Activated T-cell treated with anti-CD3 and anti-CD28 coated beads, Interleukin-2, amount 50 U/mL, for 1 hour (primary cell): ENCODE measurements at regions not wholly inside any gene's neighbourhood (a gene's known extent, or its start where the extent isn't known, plus 50 kb on each side); places are given as distances from the start of the nearest gene placed in this dataset.
"Not testable (repeated sequence)": the region's sequence is repeated elsewhere in the genome, so short reads cannot be mapped to it uniquely, and the experiment has no call there.

Experiments used
- DNase-seq: peaks from one replicate; pipeline ENCODE4 v3.0.0-alpha.2; 2020

DNA sequence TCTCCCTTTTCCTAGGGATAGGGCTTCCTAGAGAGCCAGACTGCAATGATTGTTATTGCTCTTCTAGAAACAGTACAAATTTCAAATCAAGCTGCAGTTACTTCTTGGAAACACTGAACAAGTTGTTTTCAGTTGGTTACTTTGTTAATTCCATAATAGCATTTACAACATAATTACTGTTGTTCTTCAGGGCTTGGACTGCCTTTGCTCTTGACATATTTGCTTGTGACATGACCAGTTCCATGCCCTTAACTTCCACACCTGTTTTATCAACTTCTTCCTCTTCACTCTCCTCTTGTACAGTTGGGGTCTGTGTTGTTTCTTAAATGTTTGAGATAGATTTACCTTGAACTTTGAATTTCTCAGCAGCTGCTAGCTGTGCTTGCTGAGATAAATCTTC is 104.4 kb downstream of the SEC23IP start:
- DNase-seq, result no peak

DNA sequence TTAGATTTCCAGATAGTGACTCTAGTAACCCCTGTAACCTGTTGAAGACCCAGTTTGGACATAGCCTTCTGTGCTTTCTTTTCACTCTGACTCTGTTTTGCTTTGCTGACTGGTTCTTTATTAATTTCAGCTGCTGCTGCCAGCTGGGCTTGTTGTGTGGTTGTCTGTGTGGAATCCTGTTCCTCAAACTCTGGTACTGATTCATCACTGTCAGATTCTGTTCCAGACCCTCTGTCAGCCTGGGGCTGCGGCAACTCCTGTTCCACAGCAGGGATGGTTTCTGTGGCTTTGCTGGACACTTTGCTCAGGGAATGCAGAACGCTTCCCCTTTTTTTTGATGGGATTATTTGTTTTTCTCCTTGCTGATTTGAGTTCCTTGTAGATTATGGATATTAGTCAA is 104.9 kb downstream of the SEC23IP start:
- no peak for DNase-seq

DNA sequence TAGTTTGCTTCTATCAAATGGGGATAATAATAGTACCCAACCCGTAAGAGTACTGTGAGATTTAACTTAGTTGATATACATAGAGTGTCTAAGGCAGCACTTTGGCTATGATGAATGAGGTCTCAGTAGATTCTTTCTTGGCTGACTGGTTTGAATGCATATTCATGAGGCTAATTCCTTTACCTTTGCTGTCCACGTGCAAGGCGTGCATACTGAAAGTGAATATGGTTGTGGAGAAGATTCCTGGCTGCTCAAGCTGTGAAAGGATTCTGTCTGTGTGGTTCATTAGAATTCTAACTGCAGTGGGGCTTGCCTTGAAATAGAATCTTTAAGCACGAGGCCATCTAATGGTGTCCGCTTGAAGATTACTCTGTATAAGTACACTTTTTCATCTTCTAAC is 110.3 kb downstream of the SEC23IP start:
- no peak for DNase-seq

DNA sequence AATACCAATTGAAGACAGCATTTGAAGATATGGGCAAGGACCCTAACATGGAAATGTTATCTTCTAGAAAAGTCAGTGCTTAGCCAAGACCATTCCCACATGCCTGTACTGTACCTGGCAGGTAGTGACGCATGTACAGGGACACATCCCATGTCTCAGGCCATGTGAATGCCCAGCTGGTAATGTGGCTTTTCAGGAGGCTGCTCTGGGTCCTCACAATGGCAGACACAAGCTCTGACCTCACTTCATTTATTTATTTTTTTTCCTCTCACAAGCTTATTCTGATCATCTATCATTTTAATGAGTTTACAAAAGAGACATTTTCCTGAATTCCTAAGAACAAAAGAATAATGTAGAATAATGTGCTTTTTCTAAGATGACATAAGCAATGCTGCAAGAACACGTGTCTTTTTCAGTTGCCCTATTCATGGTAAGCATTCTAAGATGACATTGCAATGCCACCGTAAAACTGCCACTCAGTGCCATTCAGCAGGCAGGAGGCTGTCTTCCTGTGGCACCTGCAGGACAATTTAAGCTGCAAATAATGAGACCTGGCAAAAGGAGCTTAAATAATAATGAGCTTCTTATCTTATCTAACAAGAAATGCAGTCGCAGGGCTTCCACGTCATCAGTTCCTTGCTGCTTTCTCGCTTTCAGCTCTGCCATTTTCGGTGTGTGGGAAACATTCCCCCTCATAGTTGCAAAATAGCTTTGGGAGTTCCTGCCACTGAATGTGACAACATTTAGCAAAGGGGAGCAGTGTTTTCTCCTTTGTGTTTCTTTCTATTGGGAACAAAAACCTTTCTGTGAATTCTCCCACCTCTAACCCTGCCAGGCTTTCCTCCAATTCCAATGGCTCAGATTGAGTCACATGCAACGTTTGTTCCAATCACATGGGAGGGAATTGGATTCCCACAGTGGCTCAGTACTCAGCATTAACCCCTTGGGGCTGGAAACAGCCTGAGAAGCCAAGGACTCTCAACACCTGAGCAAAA is 113.0 kb downstream of the SEC23IP start:
- no peak for DNase-seq

DNA sequence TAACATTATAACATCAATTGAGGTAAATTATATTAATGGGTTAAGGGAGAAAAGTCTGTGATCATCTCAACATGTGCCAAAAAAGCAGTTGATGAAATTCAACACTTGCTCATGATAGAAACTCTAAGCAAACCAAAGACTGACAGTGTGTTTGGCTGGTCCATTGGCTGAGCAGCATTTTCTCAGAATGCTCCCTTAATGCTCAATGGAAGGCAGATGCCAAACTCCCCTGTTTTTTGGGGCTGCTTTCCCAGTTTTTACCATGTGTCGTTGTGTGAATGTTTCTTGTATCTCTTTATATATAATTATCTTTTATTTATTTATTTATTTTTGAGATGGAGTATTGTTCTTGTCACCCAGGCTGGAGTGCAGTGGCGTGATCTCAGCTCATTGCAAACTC is 114.7 kb downstream of the SEC23IP start:
- DNase-seq, result no peak

DNA sequence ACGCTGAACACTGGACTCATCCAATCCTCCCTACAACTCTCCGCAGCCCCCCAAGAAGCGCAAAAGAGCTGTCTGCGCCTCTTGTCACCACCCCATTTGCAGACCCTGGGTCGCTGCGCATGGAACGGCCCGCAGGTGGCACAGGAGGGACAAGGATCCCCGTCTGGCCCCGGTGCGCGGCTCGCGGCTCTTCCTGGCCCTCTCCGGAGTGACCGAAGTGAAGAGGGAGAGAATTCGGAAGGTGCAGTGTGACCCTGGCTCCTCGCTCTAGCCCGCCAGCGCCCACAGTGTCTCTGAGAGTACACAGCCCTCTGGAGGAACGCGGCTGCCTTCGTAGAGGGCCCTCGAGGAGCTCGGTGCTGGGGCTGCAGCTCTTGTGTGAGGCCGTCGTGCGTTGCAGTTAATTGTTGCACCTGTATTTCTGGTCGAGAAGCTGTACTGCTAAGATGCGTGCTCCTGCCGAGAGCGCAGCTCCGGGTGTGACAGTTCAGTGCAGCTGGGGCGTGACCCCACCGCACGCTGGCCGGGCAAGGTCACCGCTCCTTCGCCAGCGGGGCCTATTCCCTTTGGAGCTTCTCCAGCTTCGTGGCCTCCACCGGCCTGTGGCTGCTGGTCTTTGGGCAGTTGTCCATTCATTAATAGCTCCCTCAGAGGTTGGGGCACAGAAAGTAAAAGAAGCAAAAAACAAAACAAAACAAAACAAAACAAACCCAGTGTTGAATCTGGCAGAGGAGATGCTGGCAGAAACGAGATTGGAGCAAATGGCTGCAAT is 119.0 kb downstream of the SEC23IP start:
- DNase-seq, result no peak

DNA sequence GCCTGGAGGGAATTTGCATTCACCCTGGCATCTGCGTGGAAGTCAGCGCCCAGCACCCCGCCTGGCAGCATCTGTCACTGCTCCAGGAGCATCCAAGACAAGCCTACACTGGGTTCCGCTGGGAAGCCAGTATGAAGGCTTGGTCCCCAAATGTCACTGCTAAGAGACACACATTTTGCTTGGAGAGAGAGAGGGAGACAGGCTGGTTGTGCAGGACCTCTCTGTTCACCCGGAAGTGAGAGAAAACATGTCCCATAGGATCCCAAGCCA is 119.5 kb downstream of the SEC23IP start:
- no peak for DNase-seq

DNA sequence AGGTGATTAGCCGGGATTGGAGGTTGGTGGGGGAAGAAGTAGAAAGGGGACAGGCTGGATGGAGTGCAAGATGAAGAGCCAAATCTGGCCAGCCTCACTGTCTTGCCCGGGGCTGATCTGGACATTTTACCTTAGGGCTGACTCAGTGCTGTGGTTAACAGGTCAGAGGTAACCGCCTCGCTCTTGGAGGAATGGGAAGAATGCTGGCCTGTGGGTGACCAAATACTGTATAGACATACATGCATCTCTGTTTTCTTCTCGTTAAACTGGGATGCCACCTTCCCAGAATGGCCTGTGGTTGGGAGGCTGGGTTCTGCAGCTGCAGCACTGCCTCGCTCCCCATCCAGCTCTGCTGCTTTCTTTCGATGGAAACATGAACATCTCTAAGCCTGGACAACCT is 120.0 kb downstream of the SEC23IP start:
- no peak for DNase-seq

DNA sequence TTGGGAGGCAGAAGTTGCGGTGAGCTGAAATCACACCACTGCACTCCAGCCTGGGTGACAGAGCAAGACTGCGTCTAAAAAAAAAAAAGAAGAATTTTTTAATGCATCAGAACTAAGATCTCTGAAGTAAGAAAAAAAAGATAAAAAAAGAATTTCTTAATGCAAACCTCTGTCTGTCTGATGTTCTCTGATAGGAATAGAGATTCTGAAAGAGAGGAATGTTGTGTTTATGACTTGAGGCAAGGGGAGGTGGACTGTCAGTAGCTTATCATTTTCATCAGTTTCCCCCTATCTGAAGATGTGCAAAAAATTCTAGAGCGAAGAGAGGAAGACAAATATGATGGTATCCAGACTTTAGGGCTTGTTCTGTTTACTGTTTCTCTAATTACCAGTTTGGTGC is 121.5 kb downstream of the SEC23IP start:
- no peak for DNase-seq

DNA sequence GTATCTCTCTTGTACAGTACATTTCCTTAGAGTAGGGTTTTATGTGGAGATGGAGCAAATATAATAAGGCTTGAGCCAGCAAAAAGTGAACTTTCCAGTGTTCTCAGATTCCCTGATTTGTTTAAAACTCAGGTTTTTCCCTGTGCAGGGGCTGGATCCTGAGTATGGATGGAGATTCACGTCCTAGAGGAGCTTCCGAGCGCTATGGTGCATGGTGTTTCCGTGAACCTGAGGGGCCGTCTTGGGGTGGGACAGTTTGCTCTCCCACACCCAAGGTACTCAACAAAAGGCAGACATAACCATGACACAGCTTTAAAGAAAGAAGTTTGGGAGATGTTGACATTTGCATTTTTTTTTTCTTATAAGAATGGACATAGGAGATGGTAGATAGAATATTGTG is 122.5 kb downstream of the SEC23IP start:
- no peak for DNase-seq

DNA sequence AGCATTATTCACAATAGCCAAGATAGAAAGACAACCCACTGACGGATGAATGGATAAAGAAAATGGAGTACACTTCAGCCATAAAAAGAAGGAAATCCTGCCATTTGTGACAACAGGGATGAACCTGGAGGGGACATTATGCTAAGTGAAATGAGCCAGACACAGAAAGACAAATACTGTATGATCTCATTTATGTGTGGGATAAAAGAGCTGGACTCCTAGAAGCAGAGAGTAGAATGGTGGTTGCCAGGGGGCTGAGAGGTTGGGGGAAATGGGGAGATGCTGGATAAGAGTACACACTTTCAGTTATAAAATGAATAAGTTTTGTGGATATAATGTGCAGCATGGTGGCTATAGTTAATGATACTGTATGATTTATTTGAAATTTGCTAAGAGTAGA is 124.4 kb downstream of the SEC23IP start:
- no peak for DNase-seq

DNA sequence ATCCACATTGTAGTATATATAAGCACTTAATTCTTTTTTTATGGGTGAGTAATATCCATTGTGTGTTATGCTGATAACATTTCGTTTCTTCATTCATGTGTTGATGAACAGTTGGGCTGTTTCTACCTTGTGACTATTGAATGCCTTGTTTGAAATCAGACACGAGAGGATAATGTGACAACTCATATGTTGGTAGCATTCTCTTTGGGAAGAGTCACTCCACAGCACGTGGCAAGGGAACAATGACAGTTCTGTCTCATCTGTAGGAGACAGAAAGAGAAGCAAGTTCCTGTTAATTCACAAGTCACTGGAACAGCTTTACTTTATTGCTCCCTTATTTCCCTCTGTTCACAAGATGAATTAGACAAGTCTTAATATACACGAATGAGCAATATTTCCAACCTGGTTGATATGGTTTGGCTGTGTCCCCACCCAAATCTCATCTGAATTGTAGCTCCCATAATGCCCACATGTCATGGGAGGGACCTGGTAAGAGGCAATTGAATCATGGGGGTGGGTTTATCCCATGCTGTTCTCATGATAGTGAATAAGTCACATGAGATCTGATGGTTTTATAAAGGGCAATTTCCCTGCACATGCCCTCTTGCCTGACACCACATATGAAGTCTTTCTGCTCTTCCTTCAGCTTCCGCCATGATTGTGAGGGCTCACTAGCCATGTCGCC is 125.3 kb downstream of the SEC23IP start:
- DNase-seq, result no peak

DNA sequence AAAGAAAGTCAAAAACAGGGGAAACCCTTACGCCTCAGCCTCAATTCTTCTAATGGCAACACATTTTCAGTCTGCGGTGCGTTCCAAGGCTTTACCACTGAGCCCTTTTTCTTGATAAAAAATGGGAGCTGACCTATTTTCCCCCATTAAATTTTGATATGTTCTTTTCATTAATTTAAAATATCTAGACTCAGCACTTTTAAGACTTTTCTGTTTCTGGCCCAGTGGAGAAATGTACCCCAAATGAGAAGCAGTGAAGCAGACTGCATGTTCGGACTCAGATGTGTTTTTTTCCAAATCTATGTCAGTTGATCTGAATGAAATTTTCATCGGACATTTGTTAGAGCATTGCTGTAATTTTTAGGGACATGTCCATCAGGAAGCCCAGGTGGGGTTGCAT is 126.2 kb downstream of the SEC23IP start:
- DNase-seq, result no peak

DNA sequence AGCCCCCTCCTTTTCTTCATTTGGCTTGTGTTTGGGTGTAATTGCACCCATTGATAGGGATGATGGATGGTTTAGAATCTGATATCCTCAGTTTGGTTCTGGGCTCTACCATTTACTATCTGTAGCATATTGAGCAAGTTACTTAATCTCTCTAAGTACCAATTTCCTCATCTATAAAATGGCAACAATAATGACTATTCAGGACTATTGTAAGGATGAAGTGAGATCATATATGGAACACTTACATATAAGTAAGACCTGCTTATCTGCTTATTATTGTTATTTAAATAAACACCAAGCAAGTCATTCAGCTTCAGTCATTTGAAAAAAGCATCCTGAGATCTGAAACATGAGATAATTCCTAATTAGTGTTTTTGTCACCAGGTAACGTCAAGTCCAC is 127.0 kb downstream of the SEC23IP start:
- no peak for DNase-seq

DNA sequence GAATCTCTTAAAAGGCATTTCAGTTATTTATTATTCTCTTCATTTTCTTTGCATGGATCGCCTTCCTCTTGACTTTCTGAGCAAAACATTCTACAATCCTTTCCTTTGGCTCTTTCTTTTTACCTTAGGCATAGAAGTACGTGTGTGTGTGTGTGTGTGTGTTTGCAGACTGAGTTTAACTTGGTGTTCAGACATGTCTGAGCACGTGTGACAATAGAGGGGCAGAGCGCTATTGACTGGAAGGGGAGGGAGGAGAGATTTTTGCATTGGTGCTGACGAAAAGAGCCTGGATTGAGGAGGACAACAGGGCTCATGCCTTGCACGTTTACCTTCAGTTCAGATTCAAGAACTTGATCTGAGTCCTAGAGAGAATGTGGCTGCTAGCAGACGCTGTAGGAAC is 129.8 kb downstream of the SEC23IP start:
- DNase-seq, result no peak

DNA sequence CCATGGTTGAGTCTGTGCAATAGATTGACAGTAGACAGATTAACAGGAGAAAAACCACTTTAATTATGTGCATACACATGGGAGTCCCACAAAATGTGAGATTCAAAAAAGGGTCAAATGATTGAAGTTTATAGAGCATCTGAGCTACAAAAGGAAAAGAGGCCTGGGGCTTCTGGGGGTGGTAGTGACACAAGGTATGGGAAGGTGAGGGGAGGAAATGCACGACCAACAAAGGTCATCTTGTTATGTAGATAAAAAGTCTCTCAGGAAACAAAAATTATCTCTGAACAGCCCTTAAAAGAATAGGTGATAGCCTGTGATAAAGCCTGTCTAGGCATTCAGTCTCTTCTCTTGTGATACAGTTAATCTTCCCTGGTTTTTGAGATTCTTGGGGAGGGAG is 141.7 kb downstream of the SEC23IP start:
- no peak for DNase-seq

DNA sequence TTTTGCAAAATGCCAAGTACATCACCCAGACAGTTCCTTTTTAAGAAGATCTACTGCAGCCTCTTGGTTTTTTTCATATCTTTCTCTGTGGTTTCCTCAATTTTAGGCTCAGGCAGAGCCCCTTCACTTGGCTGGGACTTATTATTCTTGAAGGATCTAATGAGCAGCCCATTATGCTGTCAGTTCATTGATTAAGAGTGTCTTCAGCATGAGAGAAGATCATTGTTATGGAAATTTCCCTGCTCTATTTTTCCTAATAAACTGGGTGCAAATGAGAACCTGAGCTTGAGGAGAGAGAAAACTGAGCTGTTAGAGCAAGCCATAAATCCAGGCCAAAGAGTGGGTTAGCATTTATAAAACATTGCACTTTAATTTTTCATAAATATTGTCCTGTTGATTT is 146.5 kb downstream of the SEC23IP start:
- no peak for DNase-seq

DNA sequence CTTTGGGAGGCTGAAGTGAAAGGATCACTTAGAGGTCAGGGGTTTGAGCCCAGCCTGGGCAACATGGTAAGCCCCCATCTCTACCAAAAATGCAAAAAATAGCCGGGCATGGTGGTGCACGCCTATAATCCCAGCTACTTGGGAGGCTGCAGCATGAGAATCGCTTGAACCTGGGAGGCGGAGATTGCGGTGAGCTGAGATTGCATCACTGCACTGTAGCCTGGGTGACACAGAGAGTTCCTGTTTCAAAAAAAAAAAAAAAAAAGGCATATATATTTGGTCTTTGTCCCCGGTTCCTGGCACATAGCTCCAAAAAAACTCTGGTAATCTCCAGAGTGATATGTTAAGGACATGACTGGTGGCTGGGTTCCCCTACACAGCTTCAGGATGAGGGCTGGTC is 147.3 kb downstream of the SEC23IP start:
- no peak for DNase-seq

DNA sequence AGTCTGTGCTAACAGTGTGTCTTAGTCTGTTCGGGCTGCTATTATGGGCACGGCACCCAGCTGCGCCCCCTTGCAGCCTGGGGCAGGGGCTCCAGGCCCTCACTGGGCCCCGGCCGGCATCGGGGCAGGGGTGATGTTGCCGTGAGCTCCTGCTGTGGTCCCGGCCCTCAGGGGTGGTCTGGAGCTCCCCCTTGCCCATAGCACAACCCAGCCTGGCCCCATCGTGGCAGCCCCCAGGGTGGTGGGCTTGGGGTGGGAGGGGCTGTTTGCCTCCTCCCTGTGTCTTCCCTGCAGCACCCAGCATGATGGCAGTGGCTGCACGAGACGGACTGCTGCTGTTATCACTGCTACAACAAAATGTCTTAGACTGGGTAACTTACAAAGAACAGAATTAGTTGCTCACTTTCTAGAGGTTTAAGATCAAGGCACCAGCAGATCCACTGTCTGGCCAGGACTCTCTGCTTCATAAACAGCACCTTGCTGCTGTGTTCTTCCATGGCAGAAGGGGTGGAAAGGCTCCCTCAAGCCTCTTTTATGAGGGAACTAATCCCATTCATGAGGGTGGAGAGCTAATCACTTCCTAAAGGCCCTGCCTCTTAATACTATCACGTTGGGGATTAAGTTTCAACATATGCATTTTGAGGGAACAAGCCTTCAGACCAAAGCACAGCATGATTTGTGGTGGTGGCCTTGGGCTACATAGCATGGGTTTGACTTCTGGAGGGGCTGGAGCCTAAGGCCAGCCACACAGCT is 149.5 kb downstream of the SEC23IP start:
- DNase-seq, result no peak

DNA sequence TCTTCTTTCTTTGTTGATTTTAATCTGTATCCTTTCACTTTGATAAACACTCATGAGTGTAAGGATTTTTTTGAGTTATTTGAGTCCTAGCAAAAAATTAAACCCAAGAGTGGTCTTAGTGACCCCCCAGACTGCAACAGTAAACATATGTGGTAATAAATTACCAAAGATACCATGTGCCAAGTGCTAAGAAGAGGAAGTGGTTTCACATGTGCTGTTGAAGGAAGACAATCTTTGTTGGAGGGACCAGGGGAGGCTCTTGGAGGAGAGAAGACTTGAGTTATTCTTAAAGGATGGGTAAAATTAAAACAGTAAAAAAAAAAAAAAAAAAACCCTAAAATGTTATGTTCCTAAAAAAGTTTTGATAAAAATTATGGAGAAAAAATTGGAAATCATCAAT is 150.2 kb downstream of the SEC23IP start:
- no peak for DNase-seq

DNA sequence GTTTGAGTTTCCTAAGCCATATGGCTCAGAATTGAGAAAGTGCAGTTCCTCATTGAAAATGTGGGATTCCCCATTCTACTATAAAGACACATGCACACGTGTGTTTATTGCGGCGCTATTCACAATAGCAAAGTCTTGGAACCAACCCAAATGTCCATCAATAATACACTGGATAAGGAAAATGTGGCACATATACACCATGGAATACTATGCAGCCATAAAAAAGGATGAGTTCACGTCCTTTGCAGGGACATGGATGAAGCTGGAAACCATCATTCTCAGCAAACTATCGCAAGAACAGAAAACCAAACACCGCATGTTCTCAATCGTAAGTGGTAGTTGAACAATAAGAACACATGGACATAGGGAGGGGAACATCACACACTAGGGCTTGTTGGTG is 154.8 kb downstream of the SEC23IP start:
- not testable (repeated sequence) for DNase-seq

DNA sequence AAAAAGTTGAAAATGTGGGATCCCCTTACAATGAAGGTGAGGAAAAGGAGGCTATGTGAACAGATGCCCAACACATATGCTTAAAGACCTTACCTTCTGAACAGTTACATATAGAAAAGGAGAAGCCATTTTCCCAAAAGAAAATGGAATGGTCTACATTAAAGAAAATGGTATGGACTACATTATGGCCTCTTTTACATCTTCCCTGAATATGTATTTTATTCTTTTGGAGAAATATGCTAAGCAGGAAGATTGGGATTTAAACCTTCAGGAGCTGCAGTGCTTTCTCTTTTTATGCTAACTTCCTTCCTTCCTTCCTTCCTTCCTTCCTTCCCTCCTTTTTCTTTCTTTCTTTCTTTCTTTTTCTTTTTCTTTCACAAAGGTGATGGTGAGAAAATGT is 155.4 kb downstream of the SEC23IP start:
- DNase-seq, result no peak

DNA sequence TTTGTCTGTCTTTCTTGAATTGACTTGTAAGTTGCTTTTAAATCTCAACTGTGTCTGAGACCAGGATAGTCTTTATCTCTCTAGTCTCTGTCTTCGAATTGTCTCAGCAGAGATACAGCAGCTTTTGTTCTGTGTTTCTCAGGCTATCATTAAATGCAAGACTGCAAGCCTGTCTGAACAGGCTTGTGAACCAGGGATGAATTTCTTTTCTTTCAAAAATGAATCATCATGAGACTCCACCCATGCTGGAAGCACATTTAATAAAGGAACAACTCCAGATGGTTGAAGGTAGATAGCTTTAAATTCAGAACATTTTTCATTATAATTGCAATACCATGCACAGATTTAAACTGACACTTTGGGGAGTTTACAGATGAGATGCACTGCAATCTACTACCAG is 155.9 kb downstream of the SEC23IP start:
- no peak for DNase-seq
